Breast epithelium (tissue), 4 donors: ENCODE measurements at regions not wholly inside any gene's neighbourhood (a gene's known extent, or its start where the extent isn't known, plus 50 kb on each side); places are given as distances from the start of the nearest gene placed in this dataset.

Experiments
- DNase-seq, 2 donors: peaks; one replicate each; pipeline ENCODE4 v3.0.0-alpha.2; 2019; ENCODE audit warnings: low spot score in 2 of 2
- H3K27ac ChIP-seq, 2 donors: fragments of 200-600 bp; sonication (generic) in 1 of 2; one replicate each; pipeline ENCODE4 v1.5.1; 2016 to 2019; ENCODE audit warnings: mild to moderate bottlenecking in 1 of 2
- H3K27me3 ChIP-seq, 2 donors: fragments of 200-600 bp; sonication (generic) in 1 of 2; one replicate each; pipeline versions ENCODE4 v1.5.1 to v1.6.0; 2017 to 2019; ENCODE audit warnings: control low read depth in 1 of 2, mild to moderate bottlenecking in 1 of 2
- H3K36me3 ChIP-seq: fragments of 200-600 bp; one replicate; pipeline ENCODE4 v1.5.1; 2019
- H3K4me1 ChIP-seq, 2 donors: fragments of 200-600 bp; sonication (generic); one replicate each; pipeline ENCODE4 v1.5.1; 2016 to 2019; ENCODE audit warnings: control low read depth in 1 of 2
- H3K4me3 ChIP-seq, 3 donors: fragments of 200-600 bp; sonication (generic); 1 replicate in 2 of 3; 2 replicates in 1 of 3; pipeline ENCODE4 v1.5.1; 2016 to 2019; ENCODE audit warnings: mild to moderate bottlenecking in 3 of 3, moderate library complexity in 2 of 3
- H3K9me3 ChIP-seq, 2 donors: fragments of 200-600 bp; sonication (generic) in 1 of 2; one replicate each; pipeline ENCODE4 v1.5.1; 2016 to 2019; ENCODE audit warnings: control low read depth in 1 of 2
- POLR2A ChIP-seq: fragments of 450-650 bp; IDR thresholded peaks from one replicate; pipeline ENCODE4 v1.6.1; 2016; ENCODE audit warnings: antibody characterized with exemption, mild to moderate bottlenecking, moderate library complexity
- POLR2AphosphoS5 ChIP-seq, 3 donors: sonication (generic); formaldehyde crosslinking; IDR thresholded peaks; one replicate each; pipeline ENCODE4 v1.6.1; 2017; ENCODE audit warnings: antibody characterized with exemption in 3 of 3
- intact Hi-C: fragments of 100-400 bp; cut with DNase I; formaldehyde crosslinking; loops from one replicate; pipeline ENCODE4 v1.15.1; 2023; ENCODE audit warnings: low total_unique reads
- TF ChIP-seq, protein P1 (sequence below), 3 donors: fragments of 450-650 bp; IDR thresholded peaks; one replicate each; pipeline ENCODE4 v1.5.1; 2016 to 2017; ENCODE audit warnings: antibody characterized with exemption in 3 of 3, mild to moderate bottlenecking in 3 of 3, moderate library complexity in 3 of 3

DNA sequence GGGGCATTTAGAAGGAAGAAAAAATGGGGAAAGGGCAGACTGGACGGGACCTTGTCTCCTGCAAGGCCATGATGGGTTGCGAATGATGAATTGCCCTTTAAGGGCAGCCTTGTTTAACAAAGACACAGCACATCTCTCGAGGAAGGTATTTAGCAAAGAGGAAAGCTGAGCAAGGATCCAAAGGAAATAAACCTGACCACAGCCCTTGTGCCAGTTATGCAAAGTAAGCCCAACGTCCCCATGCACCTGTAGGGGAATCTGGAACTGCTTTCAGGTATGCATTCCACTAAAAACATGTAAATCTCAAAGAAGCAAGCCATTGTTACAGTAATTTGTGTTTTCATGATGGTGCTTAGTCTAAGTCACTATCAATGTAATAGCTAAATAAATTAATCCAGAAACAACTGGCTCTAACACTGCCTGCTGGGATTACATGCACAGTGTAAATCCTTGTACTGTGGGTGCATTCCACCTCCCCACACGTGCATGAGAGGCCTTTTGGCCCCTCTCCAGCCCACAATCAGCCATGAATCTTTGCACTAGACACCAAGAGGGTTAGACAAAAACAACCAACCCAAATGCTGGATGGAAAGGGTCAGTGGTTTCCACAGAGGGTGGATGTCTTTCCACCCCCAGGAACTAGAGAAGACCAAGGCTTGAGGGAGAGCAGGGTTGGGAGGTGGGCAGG is 228.8 kb upstream of the KAZN start:
- DNase-seq, result no peak
- no peak overlapping the region for H3K27ac ChIP-seq
- no peaks in the 10 kb centered on the region for H3K36me3 ChIP-seq
- H3K4me1 ChIP-seq, result no peaks in the 10 kb centered on the region
- intact Hi-C loops, result no loop called here
- no peak overlapping the region for H3K4me3 ChIP-seq
- H3K9me3 ChIP-seq, result no peaks in the 10 kb centered on the region
- TF ChIP-seq POLR2AphosphoS5 (IDR thresholded peaks at IDR 0.05), result no peak
- H3K27me3 ChIP-seq, result peaks cover 0 to 11% of the 10 kb centered on the region in 2 donors

DNA sequence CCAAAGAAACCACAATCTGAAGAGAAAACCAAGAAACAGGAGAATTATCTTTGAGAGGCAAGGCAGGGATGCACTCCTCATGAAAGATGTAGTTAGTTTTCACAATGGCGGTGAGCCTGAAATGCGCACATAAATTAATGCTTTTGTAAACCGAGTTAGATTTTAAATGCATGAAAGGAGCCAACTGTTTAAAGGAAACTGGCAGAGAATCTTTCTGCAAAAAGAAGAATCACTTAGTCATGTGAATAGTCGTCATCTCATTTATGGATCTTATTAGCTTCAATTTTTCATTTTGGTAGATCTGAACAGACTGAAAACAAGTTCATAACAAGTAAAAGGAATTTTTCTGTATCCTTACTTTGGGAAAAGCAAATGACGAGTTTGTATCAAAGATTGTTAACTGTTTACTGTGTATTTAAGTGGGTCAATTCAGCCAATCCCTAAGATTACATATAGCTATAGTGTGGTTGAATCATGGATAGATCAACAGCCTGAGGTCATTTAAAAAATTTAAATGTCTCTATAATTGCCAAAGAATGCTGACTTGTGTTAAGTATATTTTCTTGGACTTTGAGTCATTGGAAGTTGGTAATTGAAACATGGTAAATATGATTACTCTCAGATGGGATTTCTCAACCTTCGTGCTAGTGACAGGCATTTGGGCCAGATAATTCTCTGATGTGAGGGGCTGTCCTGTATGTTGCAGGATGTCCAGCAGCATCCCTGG is 226.6 kb upstream of the KAZN start:
- Histone ChIP-seq H3K9me3 (no peaks in the 10 kb centered on the region), H3K27me3 (peaks cover 0 to 11% of the 10 kb centered on the region in 2 donors), H3K4me3 (no peak overlapping the region), H3K27ac (peak overlapping the region in 1 of 2 donors; percentile 0), H3K36me3 (no peaks in the 10 kb centered on the region), H3K4me1 (no peaks in the 10 kb centered on the region)
- DNase-seq, result no peak
- intact Hi-C loops, result no loop called here
- TF ChIP-seq POLR2A, result no peak
- TF ChIP-seq, protein P1, sequence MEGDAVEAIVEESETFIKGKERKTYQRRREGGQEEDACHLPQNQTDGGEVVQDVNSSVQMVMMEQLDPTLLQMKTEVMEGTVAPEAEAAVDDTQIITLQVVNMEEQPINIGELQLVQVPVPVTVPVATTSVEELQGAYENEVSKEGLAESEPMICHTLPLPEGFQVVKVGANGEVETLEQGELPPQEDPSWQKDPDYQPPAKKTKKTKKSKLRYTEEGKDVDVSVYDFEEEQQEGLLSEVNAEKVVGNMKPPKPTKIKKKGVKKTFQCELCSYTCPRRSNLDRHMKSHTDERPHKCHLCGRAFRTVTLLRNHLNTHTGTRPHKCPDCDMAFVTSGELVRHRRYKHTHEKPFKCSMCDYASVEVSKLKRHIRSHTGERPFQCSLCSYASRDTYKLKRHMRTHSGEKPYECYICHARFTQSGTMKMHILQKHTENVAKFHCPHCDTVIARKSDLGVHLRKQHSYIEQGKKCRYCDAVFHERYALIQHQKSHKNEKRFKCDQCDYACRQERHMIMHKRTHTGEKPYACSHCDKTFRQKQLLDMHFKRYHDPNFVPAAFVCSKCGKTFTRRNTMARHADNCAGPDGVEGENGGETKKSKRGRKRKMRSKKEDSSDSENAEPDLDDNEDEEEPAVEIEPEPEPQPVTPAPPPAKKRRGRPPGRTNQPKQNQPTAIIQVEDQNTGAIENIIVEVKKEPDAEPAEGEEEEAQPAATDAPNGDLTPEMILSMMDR (IDR thresholded peaks at IDR 0.05), result no peak
- no peak for TF ChIP-seq POLR2AphosphoS5 (IDR thresholded peaks at IDR 0.05)

- TF ChIP-seq POLR2A (no peak), POLR2AphosphoS5 (IDR thresholded peaks at IDR 0.05) (no peak)
- TF ChIP-seq, protein P1 (IDR thresholded peaks at IDR 0.05), result no peak
- DNase-seq, result no peak
- no peaks in the 10 kb centered on the region for H3K9me3 ChIP-seq
- H3K4me3 ChIP-seq, result no peak overlapping the region
- H3K27me3 ChIP-seq, result peaks cover 0 to 11% of the 10 kb centered on the region in 2 donors
- no peaks in the 10 kb centered on the region for H3K36me3 ChIP-seq
- intact Hi-C loops, result no loop called here
- no peaks in the 10 kb centered on the region for H3K4me1 ChIP-seq
- H3K27ac ChIP-seq, result no peak overlapping the region
Measured at GRCh38 chr1:14372526-14372925, 226.0 kb upstream of the KAZN start.

GRCh38 chr1:14373081-14373758 is 225.3 kb upstream of the KAZN start:
- Histone ChIP-seq H3K36me3 (no peaks in the 10 kb centered on the region), H3K4me3 (no peak overlapping the region), H3K27me3 (peaks cover 0 to 5% of the 10 kb centered on the region in 2 donors), H3K9me3 (no peaks in the 10 kb centered on the region), H3K27ac (no peak overlapping the region), H3K4me1 (no peaks in the 10 kb centered on the region)
- intact Hi-C loops, result no loop called here
- no peak for DNase-seq
- TF ChIP-seq POLR2A, result no peak
- TF ChIP-seq, protein P1 (IDR thresholded peaks at IDR 0.05), result no peak
- no peak for TF ChIP-seq POLR2AphosphoS5 (IDR thresholded peaks at IDR 0.05)

GRCh38 chr1:14375226-14375625 is 223.3 kb upstream of the KAZN start:
- Histone ChIP-seq H3K27ac (no peak overlapping the region), H3K4me3 (no peak overlapping the region), H3K9me3 (peaks cover 12 to 13% of the 10 kb centered on the region in 2 donors), H3K36me3 (no peaks in the 10 kb centered on the region), H3K4me1 (no peaks in the 10 kb centered on the region), H3K27me3 (no peaks in the 10 kb centered on the region)
- intact Hi-C loops, result no loop called here
- no peak for TF ChIP-seq POLR2AphosphoS5 (IDR thresholded peaks at IDR 0.05)
- no peak for TF ChIP-seq POLR2A
- TF ChIP-seq, protein P1 (IDR thresholded peaks at IDR 0.05), result no peak
- DNase-seq, result no peak
